ENCODE measurements at regions not wholly inside any gene's neighbourhood (a gene's known extent, or its start where the extent isn't known, plus 50 kb on each side); places are given as distances from the start of the nearest gene placed in this dataset.

GRCh38 chr7:41771717-41772116, 68.8 kb upstream of the INHBA start:
- TF ChIP-seq, protein P1, sequence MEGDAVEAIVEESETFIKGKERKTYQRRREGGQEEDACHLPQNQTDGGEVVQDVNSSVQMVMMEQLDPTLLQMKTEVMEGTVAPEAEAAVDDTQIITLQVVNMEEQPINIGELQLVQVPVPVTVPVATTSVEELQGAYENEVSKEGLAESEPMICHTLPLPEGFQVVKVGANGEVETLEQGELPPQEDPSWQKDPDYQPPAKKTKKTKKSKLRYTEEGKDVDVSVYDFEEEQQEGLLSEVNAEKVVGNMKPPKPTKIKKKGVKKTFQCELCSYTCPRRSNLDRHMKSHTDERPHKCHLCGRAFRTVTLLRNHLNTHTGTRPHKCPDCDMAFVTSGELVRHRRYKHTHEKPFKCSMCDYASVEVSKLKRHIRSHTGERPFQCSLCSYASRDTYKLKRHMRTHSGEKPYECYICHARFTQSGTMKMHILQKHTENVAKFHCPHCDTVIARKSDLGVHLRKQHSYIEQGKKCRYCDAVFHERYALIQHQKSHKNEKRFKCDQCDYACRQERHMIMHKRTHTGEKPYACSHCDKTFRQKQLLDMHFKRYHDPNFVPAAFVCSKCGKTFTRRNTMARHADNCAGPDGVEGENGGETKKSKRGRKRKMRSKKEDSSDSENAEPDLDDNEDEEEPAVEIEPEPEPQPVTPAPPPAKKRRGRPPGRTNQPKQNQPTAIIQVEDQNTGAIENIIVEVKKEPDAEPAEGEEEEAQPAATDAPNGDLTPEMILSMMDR (IDR thresholded peaks at IDR 0.05): no peak
- TF ChIP-seq POLR2A (IDR thresholded peaks at IDR 0.05): no peak

Measured in lower leg skin (tissue), 3 donors.